NCI-H748 treated with DMSO at 0.1 percent for 48 hours (cell line): ENCODE measurements at regions not wholly inside any gene's neighbourhood (a gene's known extent, or its start where the extent isn't known, plus 50 kb on each side); places are given as distances from the start of the nearest gene placed in this dataset.

Source experiments
- DNase-seq: peaks from one replicate; lab custom pipeline; 2025; lab: John Stamatoyannopoulos, UW

DNA sequence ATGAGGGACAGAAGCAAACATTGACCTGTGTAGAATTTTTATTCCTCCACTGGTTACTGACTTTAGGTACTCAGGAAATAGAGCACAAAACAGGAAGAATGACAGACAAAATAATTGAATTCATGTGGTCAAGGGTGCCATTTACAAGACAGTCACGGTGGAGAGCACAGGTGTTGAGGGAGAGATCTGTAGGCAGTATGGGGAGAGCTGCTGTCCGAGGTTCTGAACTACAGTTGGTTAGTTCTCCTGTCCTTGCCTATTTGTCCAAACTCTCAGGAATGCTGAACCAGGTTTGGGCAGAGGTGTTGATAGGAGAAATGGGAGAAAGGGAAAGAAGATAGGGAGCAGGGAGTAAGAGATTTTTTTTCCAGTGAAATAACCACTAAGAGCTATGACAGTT, 178.5 kb upstream of the ZBTB20 start:
- no peak for DNase-seq

DNA sequence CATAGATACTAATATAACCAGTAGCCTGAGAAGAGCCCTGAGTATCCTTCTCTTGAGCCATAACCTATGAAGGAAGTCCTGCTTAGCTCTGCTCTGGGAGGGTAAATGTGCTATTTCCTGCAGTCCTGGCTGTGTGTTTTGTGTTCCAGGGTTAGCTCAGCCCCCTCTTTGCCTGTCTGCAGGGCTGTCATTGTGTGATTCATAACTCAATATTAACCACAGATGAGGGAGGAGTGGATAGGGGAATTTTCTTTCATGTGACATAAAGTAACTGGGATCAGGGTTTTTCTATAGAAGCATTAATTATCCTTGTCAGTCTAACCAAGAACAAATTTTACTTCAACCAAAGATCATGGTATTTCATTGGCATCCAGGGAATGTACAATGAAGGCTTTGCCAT, 183.3 kb upstream of the ZBTB20 start:
- no peak for DNase-seq

DNA sequence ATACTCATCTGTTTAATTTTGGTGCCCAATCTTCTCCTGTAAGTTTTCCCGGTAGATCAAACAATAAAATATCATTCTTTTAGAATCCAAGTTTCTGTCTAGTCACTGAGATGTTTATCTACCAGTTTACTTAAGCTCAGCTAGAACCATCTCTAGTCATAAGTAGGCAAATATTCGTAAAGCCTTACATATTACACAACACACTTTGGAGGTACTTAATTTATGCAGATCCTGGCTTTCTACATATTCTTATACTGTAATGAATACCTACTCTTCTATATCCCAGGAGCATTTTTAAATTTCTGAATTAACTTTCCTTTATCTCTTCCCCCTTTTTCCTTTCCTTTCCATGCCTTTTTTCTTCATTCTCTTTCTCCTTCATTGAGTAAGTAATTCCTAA, 185.9 kb upstream of the ZBTB20 start:
- no peak for DNase-seq

DNA sequence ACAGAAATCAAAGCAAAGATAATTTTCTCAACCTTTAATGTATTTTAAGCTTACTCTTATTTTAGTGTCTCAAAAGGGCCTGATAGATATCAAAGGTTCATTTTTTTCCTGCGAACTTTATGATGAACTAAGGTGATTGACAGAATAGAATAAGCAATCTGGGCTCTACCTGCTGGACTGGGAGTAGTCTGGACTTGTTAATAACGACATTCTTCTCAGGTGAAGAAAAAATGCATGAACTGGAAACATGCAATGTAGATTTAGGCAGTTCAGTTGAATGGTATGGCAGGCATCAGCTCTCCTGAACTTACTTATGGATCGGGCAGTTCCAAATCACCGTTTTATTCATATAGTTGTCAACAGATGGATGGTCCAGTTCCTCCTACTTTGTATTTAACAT, 189.7 kb upstream of the ZBTB20 start:
- no peak for DNase-seq

DNA sequence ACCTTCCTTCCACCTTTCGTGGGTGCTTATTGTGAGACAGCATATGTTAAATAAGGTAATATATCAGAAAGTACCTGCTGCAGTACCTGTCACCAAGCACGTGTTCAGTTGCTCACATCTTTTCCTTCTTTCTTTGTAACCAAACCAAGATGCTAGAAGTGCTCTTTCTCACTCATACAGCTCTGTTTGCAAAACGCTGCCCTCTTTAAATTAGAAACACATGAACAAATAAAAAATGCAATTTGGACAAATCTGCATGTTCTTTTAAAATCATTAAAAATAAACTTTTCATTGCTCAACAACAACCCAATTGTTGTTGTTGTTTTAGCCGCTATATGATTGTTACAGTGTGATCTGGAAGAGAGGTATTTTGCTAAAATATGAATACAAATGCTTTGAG, 193.5 kb upstream of the ZBTB20 start:
- DNase-seq = no peak

DNA sequence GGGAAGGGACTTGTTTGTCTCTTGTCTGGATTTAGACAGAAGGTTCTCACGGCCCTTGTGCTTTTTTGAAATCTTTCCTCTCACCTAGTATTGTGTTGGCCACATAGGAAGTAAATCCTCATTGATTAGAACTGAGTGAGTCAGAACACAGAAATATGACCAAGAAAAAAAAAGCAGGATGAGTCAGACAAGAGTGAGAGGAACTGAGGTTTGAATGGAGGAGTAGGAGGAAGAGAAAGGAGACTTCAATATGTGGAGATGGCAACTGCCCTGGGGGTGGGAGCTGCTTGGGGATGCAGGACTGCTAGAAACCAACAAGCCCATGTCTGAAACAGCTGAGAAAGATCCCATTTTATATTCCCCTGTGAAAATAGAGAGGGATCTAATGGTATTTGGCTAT, 194.1 kb upstream of the ZBTB20 start:
- DNase-seq = no peak

DNA sequence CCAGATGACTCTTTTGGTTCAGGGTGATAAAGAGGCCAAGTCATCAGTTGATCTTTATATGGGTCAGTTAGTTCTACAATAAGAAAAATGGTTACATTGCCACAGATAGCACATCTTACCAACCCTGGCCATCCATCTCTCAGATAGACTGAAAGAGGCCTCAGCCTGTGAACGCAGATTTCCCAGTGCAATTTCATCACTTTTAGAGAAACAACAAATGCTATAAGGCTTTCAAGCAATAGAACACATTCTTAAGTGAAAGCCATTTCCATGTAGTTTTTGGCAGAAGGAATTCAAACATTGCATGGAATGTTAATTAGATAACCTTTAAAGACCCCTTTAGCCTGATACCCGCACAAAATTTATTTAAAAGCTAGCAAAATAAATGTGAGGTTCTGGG, 200.6 kb upstream of the ZBTB20 start:
- DNase-seq = no peak

DNA sequence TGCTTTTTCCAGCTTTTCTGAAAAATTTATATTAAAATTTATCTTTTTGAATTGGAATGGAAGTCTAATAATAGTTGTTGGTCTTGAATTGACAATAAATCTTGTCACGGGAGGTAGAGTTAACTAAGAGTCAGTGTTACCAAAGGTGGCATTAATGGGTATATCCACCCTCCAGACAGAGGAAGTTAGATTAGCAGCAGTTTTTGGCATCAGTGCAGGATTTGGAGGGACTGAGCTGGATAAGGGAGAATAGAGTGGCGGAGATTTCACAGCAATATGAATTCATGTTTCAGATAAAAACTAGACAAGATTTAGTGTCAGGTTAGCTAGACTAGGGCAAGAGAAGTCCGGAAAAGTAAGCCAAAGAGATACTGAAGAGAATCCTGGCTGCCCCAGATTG, 201.3 kb upstream of the ZBTB20 start:
- DNase-seq = no peak

DNA sequence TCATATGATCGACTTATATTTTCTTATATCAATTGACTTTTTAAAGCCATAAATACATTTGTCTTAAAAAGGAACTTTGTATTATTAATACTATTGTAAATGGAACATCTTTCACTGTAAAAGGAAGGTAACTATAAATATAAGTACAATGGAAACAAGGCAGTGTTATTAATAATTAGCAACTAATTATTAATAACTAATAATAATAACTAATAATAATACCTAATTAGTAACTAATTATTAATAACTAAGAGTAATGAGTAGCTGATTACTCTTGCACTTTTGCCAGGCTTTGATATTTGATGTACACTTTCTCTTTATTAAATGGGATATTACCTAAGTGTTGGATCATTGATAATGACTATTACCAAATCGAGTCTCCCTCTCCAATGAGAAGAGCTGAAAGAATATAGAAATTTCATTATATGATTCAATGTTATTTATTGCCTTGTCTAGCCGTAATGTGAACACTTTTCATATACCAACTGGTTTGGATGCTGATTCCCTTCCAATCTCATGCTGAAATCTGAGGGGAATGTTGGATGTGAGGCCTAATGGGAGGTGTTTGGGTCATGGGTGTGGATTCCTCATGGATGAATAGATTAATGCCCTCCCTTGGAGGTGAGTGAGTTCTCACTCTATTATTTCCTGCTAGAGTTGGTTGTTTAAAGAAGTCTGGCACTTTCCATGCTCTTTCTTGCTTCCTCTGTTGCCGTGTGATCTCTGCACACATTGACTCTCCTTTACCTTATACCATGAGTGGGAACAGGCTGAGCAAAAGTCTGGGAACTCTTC, 202.1 kb upstream of the ZBTB20 start:
- DNase-seq = no peak

GRCh38 chr3:115350606-115351005, 203.5 kb upstream of the ZBTB20 start:
- DNase-seq = no peak

DNA sequence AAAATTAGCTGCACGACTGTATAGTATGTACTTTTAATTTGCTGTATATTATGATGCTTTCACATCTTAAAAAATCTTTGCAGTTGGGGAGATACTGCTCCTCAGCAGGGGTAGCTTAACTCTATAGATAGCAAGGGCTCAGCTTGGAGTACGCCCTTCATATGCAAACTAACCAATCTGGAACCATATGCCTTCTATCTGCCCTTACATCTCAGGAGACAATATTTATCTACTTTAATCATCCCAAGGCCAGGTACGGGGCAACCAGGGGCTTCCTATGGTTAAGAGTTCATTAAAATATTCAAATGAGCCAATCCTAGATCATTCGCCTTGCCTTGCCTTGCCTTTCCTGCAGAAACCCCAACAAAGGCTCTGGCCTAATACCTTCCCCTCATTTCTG, 204.1 kb upstream of the ZBTB20 start:
- DNase-seq = no peak

DNA sequence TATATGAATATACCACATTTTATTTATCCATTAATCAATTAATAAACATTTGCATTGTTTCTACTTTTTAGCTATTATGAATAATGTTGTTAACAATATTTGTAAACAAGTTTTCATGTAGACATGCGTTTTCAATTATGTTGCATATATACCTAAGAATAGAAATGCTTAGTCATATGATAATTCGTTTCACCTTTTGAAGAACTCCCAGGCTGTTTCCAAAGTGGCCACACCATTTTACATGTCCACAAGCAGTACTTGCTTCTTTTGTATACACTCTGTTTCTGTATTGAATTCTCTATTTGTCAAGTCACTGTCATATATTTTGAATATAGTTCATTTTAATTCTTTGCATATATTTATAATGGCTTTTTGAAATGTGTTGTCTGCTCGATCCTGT, 206.9 kb upstream of the ZBTB20 start:
- DNase-seq = no peak

- DNase-seq = no peak
Observed at GRCh38 chr3:115357456-115357855, 210.4 kb upstream of the ZBTB20 start.

DNA sequence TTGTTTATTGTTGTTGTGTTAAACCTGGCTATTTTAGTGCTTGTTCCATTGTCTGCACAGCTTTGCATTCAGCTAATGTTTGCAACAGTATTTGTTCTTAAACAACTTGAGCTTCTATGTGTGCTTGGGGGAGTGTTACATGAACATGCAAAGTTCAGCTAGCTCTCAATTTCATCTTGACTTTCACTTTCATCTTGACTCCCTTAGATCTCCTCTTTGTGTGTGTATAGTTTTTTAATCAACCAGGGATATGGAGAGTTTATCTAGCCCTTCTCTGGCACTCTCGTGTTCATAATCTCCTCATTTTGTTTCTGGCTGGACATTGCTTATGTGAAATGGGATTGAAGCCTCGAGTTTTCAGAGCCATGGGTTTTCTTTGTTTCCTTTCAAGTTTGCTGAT, 212.4 kb upstream of the ZBTB20 start:
- no peak for DNase-seq

GRCh38 chr3:115361806-115362205, 214.7 kb upstream of the ZBTB20 start:
- DNase-seq = no peak

- DNase-seq = no peak
Observed at GRCh38 chr3:115363071-115363470, 216.0 kb upstream of the ZBTB20 start.

DNA sequence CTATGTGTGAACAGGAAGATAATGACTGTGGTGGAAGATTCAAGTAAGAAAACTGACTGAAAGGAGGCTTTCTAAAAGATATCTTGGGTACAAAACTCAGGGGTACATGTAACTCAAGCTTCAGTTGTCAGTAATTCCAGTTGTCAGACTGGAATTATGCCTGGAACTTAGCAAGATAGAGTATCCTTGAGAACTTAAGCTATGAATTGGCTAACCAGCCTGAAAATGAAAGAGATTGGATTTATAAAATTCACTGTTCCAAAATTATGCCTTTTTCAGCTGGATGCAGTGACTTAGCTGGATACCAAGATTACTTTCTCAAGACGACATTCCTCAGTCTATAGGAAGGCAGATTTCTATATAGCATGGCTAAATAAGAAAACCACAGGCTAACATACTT, 221.9 kb upstream of the ZBTB20 start:
- no peak for DNase-seq

DNA sequence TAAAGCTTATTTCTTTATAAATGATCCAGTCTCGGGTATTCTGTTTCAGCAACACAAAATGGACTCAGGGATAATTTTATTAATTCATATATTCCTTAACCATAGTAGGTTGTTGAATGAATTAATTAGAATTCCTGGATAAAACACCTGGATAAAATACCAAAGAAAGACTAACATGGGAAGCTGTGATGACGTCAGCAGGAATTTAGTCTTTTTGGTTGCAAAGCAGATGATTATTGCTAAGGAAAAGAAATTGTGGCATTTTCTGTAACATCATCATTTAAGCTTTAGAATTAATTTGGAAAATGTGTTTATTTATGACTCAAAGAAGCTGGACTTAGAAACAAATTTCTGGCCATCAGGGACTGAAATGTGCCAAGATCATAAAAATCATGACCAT, 228.3 kb upstream of the ZBTB20 start:
- DNase-seq = no peak

- DNase-seq = no peak
Observed at GRCh38 chr3:115380883-115381572, 233.9 kb upstream of the ZBTB20 start.

DNA sequence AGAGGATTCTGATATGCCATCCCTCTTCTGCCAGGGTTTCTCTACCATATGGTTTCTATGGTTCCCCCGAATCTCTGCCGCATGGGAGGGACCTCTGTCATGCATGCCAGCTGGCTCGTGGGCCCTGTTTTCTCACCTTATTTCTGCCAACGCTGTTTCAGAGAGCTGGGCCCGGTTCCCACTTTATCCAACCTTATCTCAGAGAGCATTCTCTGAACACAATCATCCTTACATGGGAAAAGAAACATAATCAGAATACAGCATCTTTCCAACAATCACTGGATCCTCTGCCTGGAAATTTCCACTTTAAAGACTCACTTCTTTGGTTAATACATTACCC, 234.5 kb upstream of the ZBTB20 start:
- DNase-seq = no peak

GRCh38 chr3:115381931-115382330, 234.8 kb upstream of the ZBTB20 start:
- DNase-seq = no peak

GRCh38 chr3:115384381-115384780, 237.3 kb upstream of the ZBTB20 start:
- no peak for DNase-seq

DNA sequence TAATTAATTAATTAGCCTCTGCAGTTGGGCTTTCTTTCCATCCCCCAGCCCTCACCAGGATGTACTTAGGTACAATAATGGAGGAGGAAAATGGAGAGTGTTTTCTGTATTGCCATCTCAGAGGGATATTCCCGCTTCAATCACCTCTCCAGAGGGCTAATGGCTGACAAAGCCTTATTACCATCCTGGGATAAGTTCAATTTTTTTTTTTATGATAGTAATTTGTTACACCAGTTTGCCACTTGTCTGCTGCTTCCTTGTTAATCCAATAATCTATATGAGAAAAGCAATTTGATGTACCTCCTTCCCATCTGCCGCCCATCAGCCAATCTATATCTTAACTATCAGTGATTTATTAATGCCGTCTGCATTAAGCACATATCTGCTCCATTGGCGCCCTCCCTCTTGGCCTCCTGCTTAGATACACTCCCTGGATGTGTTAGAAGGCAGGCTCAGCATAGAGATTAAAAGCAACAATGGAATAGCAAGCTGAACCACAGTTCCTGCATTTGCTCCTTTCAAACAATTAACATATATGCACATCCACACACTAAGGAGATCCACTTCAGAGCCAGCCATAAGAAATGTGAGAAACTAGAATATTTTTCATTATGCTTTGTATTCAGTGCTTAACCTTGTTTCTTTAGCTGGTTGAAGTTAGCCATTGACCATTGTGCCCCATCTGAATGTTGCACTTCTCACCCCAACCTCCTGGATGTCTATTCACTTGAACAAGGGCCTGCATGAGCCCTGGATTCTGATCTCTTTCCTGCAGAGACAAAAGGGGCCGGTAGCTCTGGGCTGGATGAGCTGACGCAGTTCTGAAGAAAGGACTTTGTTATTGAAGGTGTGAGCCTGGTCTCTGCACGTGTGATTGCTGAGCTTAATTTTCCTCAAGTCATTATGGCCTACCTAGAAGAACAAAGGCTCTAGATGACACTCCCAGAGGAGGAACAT, 237.3 kb upstream of the GAP43 start:
- DNase-seq = no peak
